ENCODE measurements at regions not wholly inside any gene's neighbourhood (a gene's known extent, or its start where the extent isn't known, plus 50 kb on each side); places are given as distances from the start of the nearest gene placed in this dataset.

DNA sequence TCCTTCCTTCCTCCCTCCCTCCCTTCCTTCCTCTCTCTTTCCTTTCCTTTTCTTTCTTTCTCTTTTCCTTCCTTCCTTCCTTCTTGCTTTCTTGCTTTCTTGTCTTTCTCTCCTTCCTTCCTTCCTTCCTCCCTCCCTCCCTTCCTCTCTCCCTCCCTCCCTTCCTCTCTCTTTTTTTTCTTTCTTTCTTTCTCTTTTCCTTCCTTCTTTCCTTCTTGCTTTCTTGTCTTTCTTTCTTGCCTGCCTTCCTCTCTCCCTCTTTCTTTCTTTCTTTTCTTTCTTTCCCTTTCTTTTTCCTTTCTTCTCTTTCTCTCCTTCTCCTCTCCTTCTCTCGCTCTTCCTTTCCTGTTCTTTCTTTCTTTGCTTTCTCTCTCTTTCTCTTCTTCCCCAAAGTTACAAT lies 728.4 kb upstream of the ADAMTS5 start:
- TF ChIP-seq, protein P1, sequence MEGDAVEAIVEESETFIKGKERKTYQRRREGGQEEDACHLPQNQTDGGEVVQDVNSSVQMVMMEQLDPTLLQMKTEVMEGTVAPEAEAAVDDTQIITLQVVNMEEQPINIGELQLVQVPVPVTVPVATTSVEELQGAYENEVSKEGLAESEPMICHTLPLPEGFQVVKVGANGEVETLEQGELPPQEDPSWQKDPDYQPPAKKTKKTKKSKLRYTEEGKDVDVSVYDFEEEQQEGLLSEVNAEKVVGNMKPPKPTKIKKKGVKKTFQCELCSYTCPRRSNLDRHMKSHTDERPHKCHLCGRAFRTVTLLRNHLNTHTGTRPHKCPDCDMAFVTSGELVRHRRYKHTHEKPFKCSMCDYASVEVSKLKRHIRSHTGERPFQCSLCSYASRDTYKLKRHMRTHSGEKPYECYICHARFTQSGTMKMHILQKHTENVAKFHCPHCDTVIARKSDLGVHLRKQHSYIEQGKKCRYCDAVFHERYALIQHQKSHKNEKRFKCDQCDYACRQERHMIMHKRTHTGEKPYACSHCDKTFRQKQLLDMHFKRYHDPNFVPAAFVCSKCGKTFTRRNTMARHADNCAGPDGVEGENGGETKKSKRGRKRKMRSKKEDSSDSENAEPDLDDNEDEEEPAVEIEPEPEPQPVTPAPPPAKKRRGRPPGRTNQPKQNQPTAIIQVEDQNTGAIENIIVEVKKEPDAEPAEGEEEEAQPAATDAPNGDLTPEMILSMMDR (IDR thresholded peaks at IDR 0.05; ENCODE audit: borderline replicate concordance, control extremely low read depth, extremely low read depth, insufficient read depth, missing control alignments) = no peak
- in situ Hi-C loops (cut with MboI; ENCODE audit: low sequenced_read_pairs, unreplicated experiment) = no loop called here
- DNase-seq (ENCODE audit: low spot score) = no peak

DNA sequence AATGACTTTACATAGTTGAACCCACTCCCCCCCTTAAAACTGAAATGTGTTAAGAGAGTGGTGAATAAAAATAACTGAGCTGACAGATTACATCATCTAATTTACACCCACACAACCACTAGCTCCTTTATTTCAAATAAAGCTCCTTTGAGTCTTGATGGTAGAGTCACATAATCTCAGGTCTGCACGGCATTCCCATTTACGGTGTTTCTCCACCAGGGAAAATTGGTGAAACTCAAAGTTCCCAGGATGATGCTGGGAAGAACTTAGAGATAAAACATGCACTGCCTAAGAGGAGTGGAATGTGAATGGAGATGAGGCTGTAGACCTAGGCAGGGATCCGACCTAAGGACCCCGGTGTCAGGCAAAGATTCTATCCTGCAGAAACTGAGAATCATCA lies 727.8 kb upstream of the ADAMTS5 start:
- no peak for DNase-seq (ENCODE audit: low spot score)
- in situ Hi-C loops (cut with MboI; ENCODE audit: low sequenced_read_pairs, unreplicated experiment) = no loop called here
- TF ChIP-seq, protein P1 (IDR thresholded peaks at IDR 0.05; ENCODE audit: borderline replicate concordance, control extremely low read depth, extremely low read depth, insufficient read depth, missing control alignments) = no peak

DNA sequence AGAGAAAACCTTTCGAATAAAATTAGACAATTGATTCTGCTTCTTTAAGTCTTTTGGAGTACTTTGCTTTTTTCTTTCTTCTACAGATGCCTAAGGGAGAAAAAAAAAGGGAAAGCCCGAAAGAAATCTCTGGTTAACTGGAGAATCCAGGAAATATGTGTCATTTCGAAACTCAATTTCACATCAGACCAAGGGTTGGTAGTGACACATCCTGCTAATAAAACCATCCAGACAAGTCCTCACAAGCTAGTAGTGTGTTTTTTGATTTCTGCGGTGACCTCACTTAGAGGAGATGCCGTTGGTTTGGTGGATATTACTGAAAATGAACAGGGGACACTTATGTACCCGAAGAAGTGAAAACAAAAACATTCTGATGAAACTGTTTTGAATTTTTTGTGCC lies 726.5 kb upstream of the ADAMTS5 start:
- in situ Hi-C loops (cut with MboI; ENCODE audit: low sequenced_read_pairs, unreplicated experiment) = no loop called here
- TF ChIP-seq, protein P1 (IDR thresholded peaks at IDR 0.05; ENCODE audit: borderline replicate concordance, control extremely low read depth, extremely low read depth, insufficient read depth, missing control alignments) = no peak
- DNase-seq (ENCODE audit: low spot score) = no peak

DNA sequence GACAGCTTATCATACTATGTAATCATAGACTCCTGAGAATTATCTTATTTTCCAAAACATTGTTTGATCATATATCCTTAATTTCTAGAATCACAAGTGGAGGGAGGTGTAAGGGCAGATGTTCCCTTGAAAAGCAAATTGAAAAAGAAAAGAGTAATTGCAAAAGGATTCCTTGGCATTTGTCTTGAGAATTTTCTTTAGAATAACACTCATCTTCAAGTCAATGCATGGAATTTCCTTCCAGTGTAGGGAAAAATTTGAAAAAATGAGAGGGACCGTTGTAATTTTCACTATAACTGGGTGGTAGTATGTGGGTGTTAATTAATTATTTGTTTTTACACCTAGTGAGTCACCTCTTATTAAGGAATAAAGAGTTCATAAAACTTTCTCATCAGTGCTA lies 724.6 kb upstream of the ADAMTS5 start:
- in situ Hi-C loops (cut with MboI; ENCODE audit: low sequenced_read_pairs, unreplicated experiment) = no loop called here
- no peak for DNase-seq (ENCODE audit: low spot score)
- TF ChIP-seq, protein P1 (IDR thresholded peaks at IDR 0.05; ENCODE audit: borderline replicate concordance, control extremely low read depth, extremely low read depth, insufficient read depth, missing control alignments) = no peak

DNA sequence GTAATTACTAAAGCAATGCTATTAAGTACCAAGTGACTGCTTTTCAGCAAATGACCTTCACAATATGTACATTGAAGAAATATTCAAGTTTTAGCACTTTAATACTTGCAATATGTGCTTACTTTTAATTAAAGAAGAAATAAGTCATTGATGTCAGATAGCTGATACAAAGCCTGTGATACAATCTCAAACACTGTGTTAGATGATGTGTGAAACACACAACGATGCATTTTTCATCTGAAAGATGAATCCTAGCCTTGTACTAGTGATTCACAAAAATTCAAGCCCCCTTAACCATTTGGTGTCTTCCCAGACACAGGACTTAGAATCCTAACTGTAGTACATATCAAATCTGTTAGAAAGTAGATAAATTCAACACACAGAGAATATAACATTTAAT lies 724.1 kb upstream of the ADAMTS5 start:
- TF ChIP-seq, protein P1 (IDR thresholded peaks at IDR 0.05; ENCODE audit: borderline replicate concordance, control extremely low read depth, extremely low read depth, insufficient read depth, missing control alignments) = no peak
- no peak for DNase-seq (ENCODE audit: low spot score)
- in situ Hi-C loops (cut with MboI; ENCODE audit: low sequenced_read_pairs, unreplicated experiment) = no loop called here

DNA sequence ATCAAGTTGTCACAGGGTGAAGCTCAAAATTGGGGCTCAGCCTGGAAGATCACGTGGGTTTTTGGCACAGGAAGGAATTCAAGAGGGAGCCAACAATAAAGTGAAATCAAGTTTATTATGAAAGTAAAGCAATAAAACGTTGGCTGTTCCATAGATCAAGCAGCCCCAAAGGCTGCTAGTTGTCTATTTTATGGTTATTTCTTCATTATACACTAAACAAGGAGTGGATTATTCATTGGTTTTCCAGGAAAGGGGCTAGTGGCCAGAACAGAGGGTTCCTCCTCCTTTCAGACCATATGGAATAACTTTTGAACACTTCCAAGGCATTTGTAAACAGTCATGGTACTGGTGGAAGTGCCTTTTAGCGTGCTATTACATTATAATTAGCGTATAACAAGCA lies 723.5 kb upstream of the ADAMTS5 start:
- in situ Hi-C loops (cut with MboI; ENCODE audit: low sequenced_read_pairs, unreplicated experiment) = no loop called here
- no peak for DNase-seq (ENCODE audit: low spot score)
- TF ChIP-seq, protein P1 (IDR thresholded peaks at IDR 0.05; ENCODE audit: borderline replicate concordance, control extremely low read depth, extremely low read depth, insufficient read depth, missing control alignments) = no peak

DNA sequence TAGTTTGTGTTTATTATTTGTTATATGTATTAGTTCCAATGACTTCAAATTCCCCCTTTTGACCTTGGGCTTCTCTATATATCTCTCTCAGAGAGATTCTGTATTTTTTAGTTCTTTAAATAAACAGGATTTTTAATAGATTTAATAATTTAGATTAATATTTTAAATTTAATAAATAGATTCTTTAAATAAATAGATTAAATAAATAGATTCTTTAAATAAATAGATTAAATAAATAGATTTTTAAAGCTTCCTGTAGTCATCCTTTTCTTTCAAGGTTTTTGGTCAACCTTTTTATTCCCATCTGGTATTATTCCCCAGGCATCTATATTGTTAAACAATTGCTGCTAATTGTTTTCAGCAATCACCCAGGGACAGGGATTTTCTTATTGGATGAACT lies 721.9 kb upstream of the ADAMTS5 start:
- in situ Hi-C loops (cut with MboI; ENCODE audit: low sequenced_read_pairs, unreplicated experiment) = no loop called here
- TF ChIP-seq, protein P1 (IDR thresholded peaks at IDR 0.05; ENCODE audit: borderline replicate concordance, control extremely low read depth, extremely low read depth, insufficient read depth, missing control alignments) = no peak
- no peak for DNase-seq (ENCODE audit: low spot score)
